SK-N-SH (cell line): ENCODE measurements at regions not wholly inside any gene's neighbourhood (a gene's known extent, or its start where the extent isn't known, plus 50 kb on each side); places are given as distances from the start of the nearest gene placed in this dataset.

Source experiments
- CHD2 ChIP-seq: fragments of 150-350 bp; IDR thresholded peaks from 2 replicates; pipeline ENCODE4 v1.6.1; 2018; ENCODE audit warnings: low read length; ENCODE audit not compliant: partially characterized antibody
- CTCF ChIP-seq: fragments of 200-600 bp; sonication (generic); IDR thresholded peaks from 2 replicates; pipeline ENCODE4 v1.6.1; 2017; ENCODE audit warnings: antibody characterized with exemption, mild to moderate bottlenecking, moderate library complexity
- FOXM1 ChIP-seq: IDR thresholded peaks from 2 replicates; pipeline ENCODE4 v1.4.0; 2012; ENCODE audit warnings: low read depth, mild to moderate bottlenecking
- GABPA ChIP-seq: IDR thresholded peaks from 2 replicates; pipeline ENCODE4 v1.4.0; 2012; ENCODE audit warnings: low read depth, mild to moderate bottlenecking
- MAX ChIP-seq: IDR thresholded peaks from 2 replicates; pipeline ENCODE4 v1.4.0; 2012; ENCODE audit warnings: low read depth
- NRF1 ChIP-seq: IDR thresholded peaks from 2 replicates; pipeline ENCODE4 v1.6.1; 2012; ENCODE audit warnings: low read depth, mild to moderate bottlenecking, low read length
- RAD21 ChIP-seq: IDR thresholded peaks from 2 replicates; pipeline ENCODE4 v1.6.1; 2012; ENCODE audit warnings: mild to moderate bottlenecking, low read length
- SIN3A ChIP-seq: IDR thresholded peaks from 2 replicates; pipeline ENCODE4 v1.6.1; 2012; ENCODE audit warnings: low read depth, mild to moderate bottlenecking, low read length, moderate library complexity, borderline replicate concordance
- SMC3 ChIP-seq: IDR thresholded peaks from 2 replicates; pipeline ENCODE4 v1.6.1; 2012; ENCODE audit warnings: low read depth, low read length, improper control_type of control experiment
- TCF12 ChIP-seq: IDR thresholded peaks from 2 replicates; pipeline ENCODE4 v1.4.0; 2012
- TEAD4 ChIP-seq: IDR thresholded peaks from 2 replicates; pipeline ENCODE4 v1.4.0; 2012; ENCODE audit warnings: mild to moderate bottlenecking, borderline replicate concordance; ENCODE audit not compliant: insufficient read depth
- YY1 ChIP-seq: IDR thresholded peaks from 2 replicates; pipeline ENCODE4 v1.4.0; 2012; ENCODE audit warnings: low read depth, mild to moderate bottlenecking
- ZBTB33 ChIP-seq: IDR thresholded peaks from 2 replicates; pipeline ENCODE4 v1.4.0; 2012; ENCODE audit warnings: low read depth, borderline replicate concordance

GRCh38 chr13:63288576-63288975 is 1872.9 kb upstream of the PCDH20 start:
- TF ChIP-seq MAX (no peak), NRF1 (no peak), ZBTB33 (no peak), CTCF (no peak), CHD2 (no peak), RAD21 (no peak), GABPA (no peak), YY1 (no peak), FOXM1 (no peak), TCF12 (no peak), TEAD4 (no peak), SMC3 (no peak), SIN3A (no peak)
